H9 (cell line): ENCODE measurements at regions not wholly inside any gene's neighbourhood (a gene's known extent, or its start where the extent isn't known, plus 50 kb on each side); places are given as distances from the start of the nearest gene placed in this dataset.

Experiments used
- DNase-seq: peaks from one replicate; pipeline ENCODE4 v3.0.0-alpha.2; 2017
- H2AFZ ChIP-seq: one replicate; pipeline ENCODE4 v1.6.1; 2013; ENCODE audit warnings: mild to moderate bottlenecking, low read length, control low read depth, moderate library complexity
- H2AK5ac ChIP-seq: 2 replicates; pipeline ENCODE4 v1.6.1; 2013; ENCODE audit warnings: low read length, control low read depth, mixed read lengths; ENCODE audit not compliant: insufficient read length
- H2BK120ac ChIP-seq: one replicate; pipeline ENCODE4 v1.6.1; 2013; ENCODE audit warnings: low read depth, mild to moderate bottlenecking, low read length, control low read depth, inconsistent platforms; ENCODE audit not compliant: poor library complexity, severe bottlenecking
- H2BK12ac ChIP-seq: 2 replicates; pipeline ENCODE4 v1.6.1; 2013; ENCODE audit warnings: low read length, control low read depth, mixed read lengths, low read depth; ENCODE audit not compliant: insufficient read length
- H2BK15ac ChIP-seq: 2 replicates; pipeline ENCODE4 v1.6.1; 2013; ENCODE audit warnings: low read depth, low read length, control low read depth
- H2BK20ac ChIP-seq: one replicate; pipeline ENCODE4 v1.6.1; 2013; ENCODE audit warnings: low read depth, mild to moderate bottlenecking, low read length, control low read depth, inconsistent platforms; ENCODE audit not compliant: poor library complexity, severe bottlenecking
- H2BK5ac ChIP-seq: 2 replicates; pipeline ENCODE4 v1.6.1; 2013; ENCODE audit warnings: low read length, control low read depth, mixed read lengths; ENCODE audit not compliant: insufficient read length
- H3K14ac ChIP-seq: 2 replicates; pipeline ENCODE4 v1.6.1; 2013; ENCODE audit warnings: low read length, control low read depth; ENCODE audit not compliant: insufficient read depth
- H3K18ac ChIP-seq: 2 replicates; pipeline ENCODE4 v1.6.1; 2013; ENCODE audit warnings: low read depth, mild to moderate bottlenecking, mixed read lengths, low read length, control low read depth; ENCODE audit not compliant: insufficient read length
- H3K23ac ChIP-seq: 2 replicates; pipeline ENCODE4 v1.6.1; 2013; ENCODE audit warnings: low read length, control low read depth, mixed read lengths, low read depth; ENCODE audit not compliant: insufficient read length
- H3K23me2 ChIP-seq: 2 replicates; pipeline ENCODE4 v1.6.1; 2013; ENCODE audit warnings: low read depth, mild to moderate bottlenecking, mixed read lengths, low read length, control low read depth; ENCODE audit not compliant: insufficient read length, poor library complexity, severe bottlenecking
- H3K27ac ChIP-seq: 2 replicates; pipeline ENCODE4 v1.5.1; 2013; ENCODE audit warnings: low read length, control low read depth, mixed read lengths, low read depth; ENCODE audit not compliant: insufficient read length
- H3K27me3 ChIP-seq: 2 replicates; pipeline ENCODE4 v1.6.1; 2013; ENCODE audit warnings: low read length, control low read depth, inconsistent platforms; ENCODE audit not compliant: insufficient read depth
- H3K4ac ChIP-seq: 2 replicates; pipeline ENCODE4 v1.6.1; 2013; ENCODE audit warnings: low read depth, mild to moderate bottlenecking, control low read depth, inconsistent platforms, low read length, moderate library complexity
- H3K4me1 ChIP-seq: 2 replicates; pipeline ENCODE4 v1.6.1; 2013; ENCODE audit warnings: low read length, control low read depth, inconsistent platforms; ENCODE audit not compliant: insufficient read depth
- H3K4me2 ChIP-seq: 2 replicates; pipeline ENCODE4 v1.6.1; 2013; ENCODE audit warnings: low read length, control low read depth, mixed read lengths; ENCODE audit not compliant: insufficient read length, insufficient read depth
- H3K56ac ChIP-seq: 2 replicates; pipeline ENCODE4 v1.6.1; 2013; ENCODE audit warnings: low read depth, mild to moderate bottlenecking, mixed read lengths, low read length, control low read depth; ENCODE audit not compliant: insufficient read length
- H3K79me1 ChIP-seq: 2 replicates; pipeline ENCODE4 v1.6.1; 2013; ENCODE audit warnings: low read depth, mild to moderate bottlenecking, moderate library complexity, low read length, control low read depth, inconsistent platforms; ENCODE audit not compliant: insufficient read depth, poor library complexity, severe bottlenecking
- H3K79me2 ChIP-seq: 2 replicates; pipeline ENCODE4 v1.6.1; 2013; ENCODE audit warnings: low read length, control low read depth, inconsistent platforms; ENCODE audit not compliant: insufficient read depth
- H3K9ac ChIP-seq: 2 replicates; pipeline ENCODE4 v1.6.1; 2013; ENCODE audit warnings: low read length, control low read depth, mixed read lengths; ENCODE audit not compliant: insufficient read length; ENCODE audit errors: extremely low read depth
- H3K9me3 ChIP-seq: one replicate; pipeline ENCODE4 v1.6.1; 2013; ENCODE audit warnings: low read depth, low read length, inconsistent platforms; ENCODE audit not compliant: control insufficient read depth
- H3T11ph ChIP-seq: one replicate; pipeline ENCODE4 v1.6.1; 2013; ENCODE audit warnings: mild to moderate bottlenecking, low read length, control low read depth, inconsistent platforms
- H4K20me1 ChIP-seq: one replicate; pipeline ENCODE4 v1.6.1; 2013; ENCODE audit not compliant: control insufficient read depth, insufficient read length, insufficient read depth
- H4K5ac ChIP-seq: 2 replicates; pipeline ENCODE4 v1.6.1; 2013; ENCODE audit warnings: low read depth, mild to moderate bottlenecking, mixed read lengths, low read length, control low read depth; ENCODE audit not compliant: insufficient read length
- H4K8ac ChIP-seq: replicated peaks from 2 replicates; pipeline ENCODE4 v1.6.1; 2013; ENCODE audit warnings: low read length, control low read depth, mixed read lengths, low read depth; ENCODE audit not compliant: insufficient read length
- H4K91ac ChIP-seq: 2 replicates; pipeline ENCODE4 v1.6.1; 2013; ENCODE audit warnings: low read depth, mild to moderate bottlenecking, moderate library complexity, mixed read lengths, low read length, control low read depth; ENCODE audit not compliant: insufficient read length
- H3K27ac Mint-ChIP-seq, 3 experiments: 2 replicates in 2 of 3; 3 replicates in 1 of 3; pipeline ENCODE4 v1.8.0; 2020 to 2021; ENCODE audit warnings: mixed read lengths in 3 of 3, mild to moderate bottlenecking in 1 of 3, moderate library complexity in 1 of 3
- H3K27me3 Mint-ChIP-seq: 2 replicates; pipeline ENCODE4 v1.8.0; 2021; ENCODE audit warnings: low read depth, mild to moderate bottlenecking, moderate library complexity, mixed read lengths
- H3K36me3 Mint-ChIP-seq, 3 experiments: 2 replicates in 2 of 3; 3 replicates in 1 of 3; pipeline ENCODE4 v1.8.0; 2020 to 2021; ENCODE audit warnings: low read depth in 3 of 3, mixed read lengths in 3 of 3; ENCODE audit not compliant: insufficient read depth in 1 of 3
- H3K4me1 Mint-ChIP-seq, 2 experiments: 2 replicates each; pipeline ENCODE4 v1.8.0; 2020; ENCODE audit warnings: mixed read lengths in 2 of 2
- H3K4me3 Mint-ChIP-seq, 2 experiments: 2 replicates in 1 of 2; 3 replicates in 1 of 2; pipeline ENCODE4 v1.8.0; 2020 to 2021; ENCODE audit warnings: mild to moderate bottlenecking in 2 of 2, mixed read lengths in 2 of 2, moderate library complexity in 1 of 2
- H3K9me3 Mint-ChIP-seq, 2 experiments: 2 replicates in 1 of 2; 3 replicates in 1 of 2; pipeline ENCODE4 v1.8.0; 2020; ENCODE audit warnings: mild to moderate bottlenecking in 2 of 2, mixed read lengths in 2 of 2, moderate library complexity in 1 of 2
- CTCF ChIP-seq: fragments of 200-600 bp; sonication (generic); conservative IDR thresholded peaks from 3 replicates; pipeline ENCODE4 v1.8.0; 2021; ENCODE audit warnings: antibody characterized with exemption, mild to moderate bottlenecking
- WGBS: extraction: QIAGEN DNeasy Blood & Tissue Kit; methylation state at CpG from one replicate; pipeline ENCODE4 v1.1.7; 2013; ENCODE audit warnings: missing lambda C conversion rate, low lambda C conversion rate, mixed read lengths; ENCODE audit not compliant: insufficient read length; ENCODE audit errors: extremely low coverage; 5-methylcytosine and 5-hydroxymethylcytosine counted together

DNA sequence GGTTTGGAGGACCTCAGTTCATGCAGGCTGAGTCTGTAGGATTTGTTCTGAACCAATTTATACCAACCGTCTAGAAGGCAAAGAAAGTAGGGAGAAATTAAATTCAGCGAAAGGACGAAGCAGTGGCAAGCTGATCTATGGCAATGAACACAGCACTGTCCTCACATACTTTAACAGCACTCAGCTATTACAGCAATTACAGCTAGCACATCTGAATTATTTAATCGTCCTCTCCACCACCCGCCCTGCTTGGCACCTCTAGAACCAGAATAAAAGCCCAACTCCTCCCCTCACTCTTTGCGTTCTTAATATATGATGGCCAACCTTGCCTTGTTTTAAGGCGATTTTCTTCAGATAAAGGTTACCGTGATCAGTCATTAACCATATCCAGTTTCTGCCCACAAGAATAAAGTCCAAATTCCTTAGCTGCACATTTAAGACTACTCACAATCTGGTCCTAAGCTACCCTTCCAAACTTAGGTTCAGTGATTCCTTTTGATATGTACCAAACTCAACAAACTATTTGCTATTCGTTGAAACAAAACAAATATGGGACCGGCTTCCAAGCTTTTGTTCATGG, 169.4 kb upstream of the ESRRG start:
- H2BK12ac ChIP-seq, result no peak overlapping the region
- Mint-ChIP-seq H3K4me1 (peaks cover 6 to 8% of the 10 kb centered on the region in 2 experiments; a peak in 3 of 4 replicates), H3K9me3 (no peaks in the 10 kb centered on the region), H3K36me3 (no peaks in the 10 kb centered on the region), H3K4me3 (no peak overlapping the region), H3K27ac (no peak overlapping the region), H3K27me3 (no peaks in the 10 kb centered on the region)
- H3K23me2 ChIP-seq, result no peaks in the 10 kb centered on the region
- no peak overlapping the region for H2BK120ac ChIP-seq
- 0 out of 2 replicates have a peak, but pooled peaks cover 3% of the 10 kb centered on the region for H3K4me1 ChIP-seq
- H3K14ac ChIP-seq, result no peak overlapping the region
- peak overlapping the region; percentile 63 for H4K5ac ChIP-seq
- H3K79me1 ChIP-seq, result no peaks in the 10 kb centered on the region
- WGBS, result no CpG with 5 or more reads among the region's 10 CpGs
- no peak overlapping the region for H2BK20ac ChIP-seq
- no peaks in the 10 kb centered on the region for H3K27me3 ChIP-seq
- H4K8ac ChIP-seq, result no peak overlapping the region
- H3K4me2 ChIP-seq, result no peak overlapping the region
- no peak overlapping the region for H2BK15ac ChIP-seq
- no peak overlapping the region for H2BK5ac ChIP-seq
- no peak overlapping the region for H3K18ac ChIP-seq
- no peak overlapping the region for H3K23ac ChIP-seq
- no peak for TF ChIP-seq CTCF
- H4K91ac ChIP-seq, result no peak overlapping the region
- no peaks in the 10 kb centered on the region for H4K20me1 ChIP-seq
- H3K4ac ChIP-seq, result no peak overlapping the region
- H3K56ac ChIP-seq, result no peak overlapping the region
- DNase-seq, result no peak
- H3K9ac ChIP-seq, result no peak overlapping the region
- H3K79me2 ChIP-seq, result no peaks in the 10 kb centered on the region
- H2AK5ac ChIP-seq, result peak overlapping the region; percentile 83
- no peak overlapping the region for H3K27ac ChIP-seq
- no peak overlapping the region for H3T11ph ChIP-seq
- H2AFZ ChIP-seq, result no peak overlapping the region
- H3K9me3 ChIP-seq, result no peaks in the 10 kb centered on the region
